Panc1 (cell line): ENCODE measurements at regions not wholly inside any gene's neighbourhood (a gene's known extent, or its start where the extent isn't known, plus 50 kb on each side); places are given as distances from the start of the nearest gene placed in this dataset.

ENCODE experiments used
- POLR2AphosphoS5 ChIP-seq: IDR thresholded peaks from 2 replicates; pipeline ENCODE4 v1.6.1; 2012; ENCODE audit warnings: mild to moderate bottlenecking, low read depth, low read length, moderate library complexity
- SIN3A ChIP-seq: IDR thresholded peaks from 2 replicates; pipeline ENCODE4 v1.6.1; 2012; ENCODE audit warnings: low read depth, mild to moderate bottlenecking, low read length, moderate library complexity, borderline replicate concordance; ENCODE audit not compliant: insufficient read depth
- TCF7L2 ChIP-seq: IDR thresholded peaks from 2 replicates; pipeline ENCODE4 v1.6.1; 2011; ENCODE audit warnings: mild to moderate bottlenecking, low read depth, low read length, inconsistent platforms
- TF ChIP-seq, protein P1 (sequence below): fragments of 450-650 bp; IDR thresholded peaks from 2 replicates; pipeline ENCODE4 v1.5.1; 2017; ENCODE audit warnings: mild to moderate bottlenecking
- TF ChIP-seq, protein P2 (sequence below), 2 experiments: IDR thresholded peaks; 2 replicates each; pipeline ENCODE4 v1.6.1; 2011 to 2012; ENCODE audit warnings: low read depth in 2 of 2, control low read depth in 1 of 2, low read length in 1 of 2, mild to moderate bottlenecking in 1 of 2, moderate library complexity in 1 of 2; ENCODE audit not compliant: insufficient read depth in 1 of 2

DNA sequence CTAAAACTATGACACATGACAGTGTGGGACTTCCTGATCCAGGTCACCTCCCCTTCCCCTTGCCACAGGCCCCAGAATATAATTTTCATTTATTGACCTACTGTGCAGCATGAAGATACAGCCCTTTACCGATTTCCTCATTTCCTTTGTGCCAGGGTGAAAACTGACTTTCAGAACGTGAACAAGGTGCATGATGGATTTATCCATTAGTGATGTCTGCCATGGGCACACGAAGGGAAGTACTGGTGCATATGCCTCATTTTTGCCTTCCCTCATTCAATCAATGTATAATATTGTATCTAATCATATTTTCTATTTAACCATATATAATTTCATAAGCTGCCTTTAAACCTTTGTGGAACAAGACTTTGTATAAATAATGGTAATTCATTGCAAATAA lies 144.4 kb upstream of the WNT4 start:
- TF ChIP-seq, protein P1, sequence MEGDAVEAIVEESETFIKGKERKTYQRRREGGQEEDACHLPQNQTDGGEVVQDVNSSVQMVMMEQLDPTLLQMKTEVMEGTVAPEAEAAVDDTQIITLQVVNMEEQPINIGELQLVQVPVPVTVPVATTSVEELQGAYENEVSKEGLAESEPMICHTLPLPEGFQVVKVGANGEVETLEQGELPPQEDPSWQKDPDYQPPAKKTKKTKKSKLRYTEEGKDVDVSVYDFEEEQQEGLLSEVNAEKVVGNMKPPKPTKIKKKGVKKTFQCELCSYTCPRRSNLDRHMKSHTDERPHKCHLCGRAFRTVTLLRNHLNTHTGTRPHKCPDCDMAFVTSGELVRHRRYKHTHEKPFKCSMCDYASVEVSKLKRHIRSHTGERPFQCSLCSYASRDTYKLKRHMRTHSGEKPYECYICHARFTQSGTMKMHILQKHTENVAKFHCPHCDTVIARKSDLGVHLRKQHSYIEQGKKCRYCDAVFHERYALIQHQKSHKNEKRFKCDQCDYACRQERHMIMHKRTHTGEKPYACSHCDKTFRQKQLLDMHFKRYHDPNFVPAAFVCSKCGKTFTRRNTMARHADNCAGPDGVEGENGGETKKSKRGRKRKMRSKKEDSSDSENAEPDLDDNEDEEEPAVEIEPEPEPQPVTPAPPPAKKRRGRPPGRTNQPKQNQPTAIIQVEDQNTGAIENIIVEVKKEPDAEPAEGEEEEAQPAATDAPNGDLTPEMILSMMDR = no peak
- TF ChIP-seq TCF7L2 = no peak
- TF ChIP-seq POLR2AphosphoS5 = no peak
- TF ChIP-seq, protein P2, sequence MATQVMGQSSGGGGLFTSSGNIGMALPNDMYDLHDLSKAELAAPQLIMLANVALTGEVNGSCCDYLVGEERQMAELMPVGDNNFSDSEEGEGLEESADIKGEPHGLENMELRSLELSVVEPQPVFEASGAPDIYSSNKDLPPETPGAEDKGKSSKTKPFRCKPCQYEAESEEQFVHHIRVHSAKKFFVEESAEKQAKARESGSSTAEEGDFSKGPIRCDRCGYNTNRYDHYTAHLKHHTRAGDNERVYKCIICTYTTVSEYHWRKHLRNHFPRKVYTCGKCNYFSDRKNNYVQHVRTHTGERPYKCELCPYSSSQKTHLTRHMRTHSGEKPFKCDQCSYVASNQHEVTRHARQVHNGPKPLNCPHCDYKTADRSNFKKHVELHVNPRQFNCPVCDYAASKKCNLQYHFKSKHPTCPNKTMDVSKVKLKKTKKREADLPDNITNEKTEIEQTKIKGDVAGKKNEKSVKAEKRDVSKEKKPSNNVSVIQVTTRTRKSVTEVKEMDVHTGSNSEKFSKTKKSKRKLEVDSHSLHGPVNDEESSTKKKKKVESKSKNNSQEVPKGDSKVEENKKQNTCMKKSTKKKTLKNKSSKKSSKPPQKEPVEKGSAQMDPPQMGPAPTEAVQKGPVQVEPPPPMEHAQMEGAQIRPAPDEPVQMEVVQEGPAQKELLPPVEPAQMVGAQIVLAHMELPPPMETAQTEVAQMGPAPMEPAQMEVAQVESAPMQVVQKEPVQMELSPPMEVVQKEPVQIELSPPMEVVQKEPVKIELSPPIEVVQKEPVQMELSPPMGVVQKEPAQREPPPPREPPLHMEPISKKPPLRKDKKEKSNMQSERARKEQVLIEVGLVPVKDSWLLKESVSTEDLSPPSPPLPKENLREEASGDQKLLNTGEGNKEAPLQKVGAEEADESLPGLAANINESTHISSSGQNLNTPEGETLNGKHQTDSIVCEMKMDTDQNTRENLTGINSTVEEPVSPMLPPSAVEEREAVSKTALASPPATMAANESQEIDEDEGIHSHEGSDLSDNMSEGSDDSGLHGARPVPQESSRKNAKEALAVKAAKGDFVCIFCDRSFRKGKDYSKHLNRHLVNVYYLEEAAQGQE (IDR thresholded peaks at IDR 0.05; ENCODE audit: insufficient read depth in 1 of 2, low read depth in 2 of 2, low read length in 1 of 2) = no peak
- TF ChIP-seq SIN3A = no peak
